Endodermal cell (in vitro differentiated cells): ENCODE measurements at regions not wholly inside any gene's neighbourhood (a gene's known extent, or its start where the extent isn't known, plus 50 kb on each side); places are given as distances from the start of the nearest gene placed in this dataset.

Experiments
- DNase-seq: peaks from one replicate; pipeline ENCODE4 v3.0.0-alpha.2; 2017
- H3K27ac ChIP-seq: 2 replicates; pipeline ENCODE4 v1.5.1; 2013; ENCODE audit warnings: mild to moderate bottlenecking, low read depth, low read length, moderate library complexity
- H3K27me3 ChIP-seq: 2 replicates; pipeline ENCODE4 v1.6.1; 2013; ENCODE audit warnings: mild to moderate bottlenecking, low read length, moderate library complexity; ENCODE audit not compliant: insufficient read depth, control insufficient read depth, poor library complexity, severe bottlenecking
- H3K36me3 ChIP-seq: 2 replicates; pipeline ENCODE4 v1.7.0; 2013; ENCODE audit warnings: mild to moderate bottlenecking, low read length, moderate library complexity; ENCODE audit not compliant: control insufficient read depth, insufficient read depth
- H3K4me1 ChIP-seq: one replicate; pipeline ENCODE4 v1.7.0; 2013; ENCODE audit warnings: low read length; ENCODE audit not compliant: control insufficient read depth, insufficient read depth
- H3K4me3 ChIP-seq: 2 replicates; pipeline ENCODE4 v1.5.1; 2013; ENCODE audit warnings: mild to moderate bottlenecking, low read length, moderate library complexity
- H3K9ac ChIP-seq: 2 replicates; pipeline ENCODE4 v1.6.1; 2013; ENCODE audit warnings: mild to moderate bottlenecking, low read length, moderate library complexity; ENCODE audit not compliant: poor library complexity, severe bottlenecking; ENCODE audit errors: extremely low read depth
- H3K9me3 ChIP-seq: 2 replicates; pipeline ENCODE4 v1.6.1; 2013; ENCODE audit warnings: mild to moderate bottlenecking, low read length, moderate library complexity; ENCODE audit not compliant: control insufficient read depth
- H3K27ac Mint-ChIP-seq: 2 replicates; pipeline ENCODE4 v1.8.0; 2020; ENCODE audit warnings: mixed read lengths
- H3K27me3 Mint-ChIP-seq: 2 replicates; pipeline ENCODE4 v1.8.0; 2021; ENCODE audit warnings: mild to moderate bottlenecking, mixed read lengths; ENCODE audit not compliant: insufficient read depth
- H3K36me3 Mint-ChIP-seq: 2 replicates; pipeline ENCODE4 v1.8.0; 2020; ENCODE audit warnings: low read depth, mixed read lengths
- H3K4me1 Mint-ChIP-seq: 2 replicates; pipeline ENCODE4 v1.8.0; 2020; ENCODE audit warnings: mixed read lengths
- H3K4me3 Mint-ChIP-seq: 2 replicates; pipeline ENCODE4 v1.8.0; 2020; ENCODE audit warnings: mild to moderate bottlenecking, moderate library complexity, mixed read lengths
- H3K9me3 Mint-ChIP-seq: 2 replicates; pipeline ENCODE4 v1.8.0; 2020; ENCODE audit warnings: mild to moderate bottlenecking, mixed read lengths
- CTCF ChIP-seq: fragments of 200-600 bp; sonication (generic); conservative IDR thresholded peaks from 2 replicates; pipeline ENCODE4 v1.5.0; 2021; ENCODE audit warnings: antibody characterized with exemption, mild to moderate bottlenecking
- WGBS, 2 experiments: methylation state at CpG; one replicate each; pipeline versions ENCODE4 v1.1.5 to v1.1.7; 2013; ENCODE audit warnings: missing lambda C conversion rate in 2 of 2, mixed read lengths in 1 of 2; ENCODE audit not compliant: insufficient coverage in 1 of 2, insufficient read length in 1 of 2; 5-methylcytosine and 5-hydroxymethylcytosine counted together

- Histone ChIP-seq H3K4me1 (peaks cover 9% of the 10 kb centered on the region), H3K9ac (no peak overlapping the region), H3K27me3 (no peaks in the 10 kb centered on the region), H3K9me3 (no peaks in the 10 kb centered on the region), H3K36me3 (no peaks in the 10 kb centered on the region), H3K27ac (no peak overlapping the region), H3K4me3 (no peak overlapping the region)
- no peaks in the 10 kb centered on the region for H3K9me3 Mint-ChIP-seq
- H3K27me3 Mint-ChIP-seq = no peaks in the 10 kb centered on the region
- no peak for TF ChIP-seq CTCF
- 78 to 83% methylated on average over 3 to 4 of the region's 4 CpGs for WGBS, 2 experiments
- peaks cover 18% of the 10 kb centered on the region for H3K4me1 Mint-ChIP-seq
- no peak overlapping the region for H3K27ac Mint-ChIP-seq
- H3K4me3 Mint-ChIP-seq = no peak overlapping the region
- no peaks in the 10 kb centered on the region for H3K36me3 Mint-ChIP-seq
- no peak for DNase-seq
Measured at GRCh38 chr12:114958538-114958937, 274.6 kb upstream of the TBX3 start.

- Mint-ChIP-seq H3K4me1 (peaks cover 18% of the 10 kb centered on the region), H3K27me3 (no peaks in the 10 kb centered on the region), H3K4me3 (no peak overlapping the region), H3K27ac (no peak overlapping the region), H3K9me3 (no peaks in the 10 kb centered on the region), H3K36me3 (no peaks in the 10 kb centered on the region)
- 89 to 95% methylated on average over 2 to 3 of the region's 5 CpGs for WGBS, 2 experiments
- Histone ChIP-seq H3K9me3 (no peaks in the 10 kb centered on the region), H3K36me3 (no peaks in the 10 kb centered on the region), H3K27ac (no peak overlapping the region), H3K4me3 (no peak overlapping the region), H3K27me3 (no peaks in the 10 kb centered on the region), H3K4me1 (peaks cover 9% of the 10 kb centered on the region), H3K9ac (no peak overlapping the region)
- no peak for TF ChIP-seq CTCF
- no peak for DNase-seq
Measured at GRCh38 chr12:114957225-114957624, 273.2 kb upstream of the TBX3 start.

DNA sequence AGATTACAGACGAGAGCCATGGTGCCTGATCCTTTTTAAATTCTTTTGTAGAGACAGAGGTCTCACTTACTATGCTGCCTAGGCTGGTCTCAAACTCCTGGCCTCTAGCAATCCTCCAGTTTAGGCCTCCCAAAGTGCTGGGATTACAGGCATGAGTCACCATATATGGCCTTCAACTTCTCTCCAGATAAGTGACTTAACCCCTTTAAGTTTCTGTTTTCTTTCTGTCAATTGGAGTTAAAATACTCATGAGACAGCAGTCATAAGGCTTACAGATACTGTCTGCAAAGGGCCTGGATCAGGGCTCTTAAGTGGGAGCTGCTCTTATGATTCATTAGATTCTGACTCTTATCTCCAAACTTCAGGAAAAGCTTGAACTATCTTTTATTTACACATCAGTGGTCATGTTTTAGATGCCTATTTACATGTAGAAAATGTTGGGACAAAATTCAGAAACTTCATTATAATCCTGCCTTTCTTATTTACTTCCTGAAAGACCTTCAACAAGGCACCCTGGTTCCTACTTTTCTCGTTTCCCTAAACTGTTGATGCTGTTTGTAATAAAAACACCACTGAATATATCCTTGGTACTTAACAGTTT lies 271.5 kb upstream of the TBX3 start:
- Mint-ChIP-seq H3K27ac (no peak overlapping the region), H3K4me3 (no peak overlapping the region), H3K36me3 (no peaks in the 10 kb centered on the region), H3K27me3 (no peaks in the 10 kb centered on the region), H3K4me1 (peaks cover 10% of the 10 kb centered on the region), H3K9me3 (no peaks in the 10 kb centered on the region)
- Histone ChIP-seq H3K9me3 (no peaks in the 10 kb centered on the region), H3K36me3 (no peaks in the 10 kb centered on the region), H3K4me1 (peaks cover 6% of the 10 kb centered on the region), H3K27me3 (no peaks in the 10 kb centered on the region), H3K4me3 (no peak overlapping the region), H3K9ac (no peak overlapping the region), H3K27ac (no peak overlapping the region)
- DNase-seq = no peak
- WGBS, 2 experiments = 88 to 94% methylated on average over 2 of the region's 2 CpGs
- TF ChIP-seq CTCF = no peak
